ENCODE measurements at regions not wholly inside any gene's neighbourhood (a gene's known extent, or its start where the extent isn't known, plus 50 kb on each side); places are given as distances from the start of the nearest gene placed in this dataset.

DNA sequence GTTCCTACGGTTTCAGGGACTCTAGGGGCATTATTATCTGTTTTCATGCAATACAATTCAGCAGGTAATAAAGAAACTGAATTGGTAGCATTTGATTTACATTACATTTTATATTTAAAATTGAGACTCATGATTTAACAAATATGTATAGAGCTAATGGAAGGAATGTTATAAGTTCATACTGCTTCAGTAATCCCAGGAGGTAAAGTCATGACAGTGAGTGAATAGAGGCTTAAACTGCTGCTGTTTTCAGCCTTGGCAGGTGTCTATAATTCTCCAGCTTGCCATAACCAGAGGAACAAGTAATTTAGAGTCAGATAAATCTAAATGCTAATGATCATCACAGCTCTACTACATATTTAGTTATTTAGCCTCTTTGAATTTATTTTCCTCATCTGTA is 360.8 kb upstream of the MANEA start:
- H3K4me1 ChIP-seq, result no peaks in the 10 kb centered on the region
- no peaks in the 10 kb centered on the region for H3K36me3 ChIP-seq
- DNase-seq, result no peak
- no peaks in the 10 kb centered on the region for H3K27me3 ChIP-seq
- 19 to 47% (median 38%) methylated on average over 1 of the region's 1 CpG for WGBS, 4 donors
- no peak overlapping the region for H3K27ac ChIP-seq
- TF ChIP-seq, protein P1, sequence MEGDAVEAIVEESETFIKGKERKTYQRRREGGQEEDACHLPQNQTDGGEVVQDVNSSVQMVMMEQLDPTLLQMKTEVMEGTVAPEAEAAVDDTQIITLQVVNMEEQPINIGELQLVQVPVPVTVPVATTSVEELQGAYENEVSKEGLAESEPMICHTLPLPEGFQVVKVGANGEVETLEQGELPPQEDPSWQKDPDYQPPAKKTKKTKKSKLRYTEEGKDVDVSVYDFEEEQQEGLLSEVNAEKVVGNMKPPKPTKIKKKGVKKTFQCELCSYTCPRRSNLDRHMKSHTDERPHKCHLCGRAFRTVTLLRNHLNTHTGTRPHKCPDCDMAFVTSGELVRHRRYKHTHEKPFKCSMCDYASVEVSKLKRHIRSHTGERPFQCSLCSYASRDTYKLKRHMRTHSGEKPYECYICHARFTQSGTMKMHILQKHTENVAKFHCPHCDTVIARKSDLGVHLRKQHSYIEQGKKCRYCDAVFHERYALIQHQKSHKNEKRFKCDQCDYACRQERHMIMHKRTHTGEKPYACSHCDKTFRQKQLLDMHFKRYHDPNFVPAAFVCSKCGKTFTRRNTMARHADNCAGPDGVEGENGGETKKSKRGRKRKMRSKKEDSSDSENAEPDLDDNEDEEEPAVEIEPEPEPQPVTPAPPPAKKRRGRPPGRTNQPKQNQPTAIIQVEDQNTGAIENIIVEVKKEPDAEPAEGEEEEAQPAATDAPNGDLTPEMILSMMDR (IDR thresholded peaks at IDR 0.05), result no peak
- TF ChIP-seq POLR2A (IDR thresholded peaks at IDR 0.05), result no peak
- ATAC-seq, result no peak
- intact Hi-C loops (cut with DNase I), result no loop called here
- no peak overlapping the region for H3K4me3 ChIP-seq
- no peaks in the 10 kb centered on the region for H3K9me3 ChIP-seq

GRCh38 chr6:95227351-95227750 is 350.0 kb upstream of the MANEA start:
- no peak for TF ChIP-seq POLR2A (IDR thresholded peaks at IDR 0.05)
- TF ChIP-seq, protein P1 (IDR thresholded peaks at IDR 0.05), result no peak
- no peaks in the 10 kb centered on the region for H3K36me3 ChIP-seq
- no peak overlapping the region for H3K27ac ChIP-seq
- H3K27me3 ChIP-seq, result peaks cover 0 to 6% (median 0%) of the 10 kb centered on the region in 9 donors
- intact Hi-C loops (cut with DNase I), result no loop called here
- H3K9me3 ChIP-seq, result no peaks in the 10 kb centered on the region
- no peak for DNase-seq
- no peaks in the 10 kb centered on the region for H3K4me1 ChIP-seq
- no peak overlapping the region for H3K4me3 ChIP-seq
- ATAC-seq, result no peak
- 34 to 40% (median 38%) methylated on average over 5 of the region's 5 CpGs for WGBS, 4 donors

GRCh38 chr6:95228636-95229035 is 348.7 kb upstream of the MANEA start:
- ATAC-seq (no peak), DNase-seq (no peak)
- WGBS, 4 donors, result 28 to 39% (median 34%) methylated on average over 3 of the region's 3 CpGs
- Histone ChIP-seq H3K27ac (no peak overlapping the region), H3K36me3 (no peaks in the 10 kb centered on the region), H3K27me3 (peaks cover 0 to 6% (median 0%) of the 10 kb centered on the region in 9 donors), H3K4me3 (no peak overlapping the region), H3K4me1 (no peaks in the 10 kb centered on the region), H3K9me3 (no peaks in the 10 kb centered on the region)
- intact Hi-C loops (cut with DNase I), result no loop called here
- TF ChIP-seq, protein P1 (IDR thresholded peaks at IDR 0.05), result no peak
- no peak for TF ChIP-seq POLR2A (IDR thresholded peaks at IDR 0.05)

GRCh38 chr6:95230071-95230740 is 347.1 kb upstream of the MANEA start:
- H3K4me3 ChIP-seq, result no peak overlapping the region
- no peak overlapping the region for H3K27ac ChIP-seq
- H3K4me1 ChIP-seq, result no peaks in the 10 kb centered on the region
- TF ChIP-seq, protein P1 (IDR thresholded peaks at IDR 0.05), result no peak
- no peak for TF ChIP-seq POLR2A (IDR thresholded peaks at IDR 0.05)
- no peak for ATAC-seq
- intact Hi-C loops (cut with DNase I), result no loop called here
- no peaks in the 10 kb centered on the region for H3K36me3 ChIP-seq
- DNase-seq, result no peak
- peaks cover 0 to 6% (median 0%) of the 10 kb centered on the region in 9 donors for H3K27me3 ChIP-seq
- 46 to 64% (median 53%) methylated on average over 2 of the region's 2 CpGs for WGBS, 4 donors
- H3K9me3 ChIP-seq, result no peaks in the 10 kb centered on the region

All from heart left ventricle (tissue), 16 donors.